ENCODE measurements at regions not wholly inside any gene's neighbourhood (a gene's known extent, or its start where the extent isn't known, plus 50 kb on each side); places are given as distances from the start of the nearest gene placed in this dataset.

- TF ChIP-seq CTCF (IDR thresholded peaks at IDR 0.05): no peak
- no peak for TF ChIP-seq POLR2A (IDR thresholded peaks at IDR 0.05; ENCODE audit: low read depth)
- no peak for TF ChIP-seq POLR2AphosphoS5 (IDR thresholded peaks at IDR 0.05)
These were observed 117.5 kb downstream of the DACT1 start for GRCh38 chr14:58755031-58755925.
